Gastroesophageal sphincter (tissue), 4 donors: ENCODE measurements at regions not wholly inside any gene's neighbourhood (a gene's known extent, or its start where the extent isn't known, plus 50 kb on each side); places are given as distances from the start of the nearest gene placed in this dataset.

ENCODE experiments used
- ATAC-seq: fragments of 150-250 bp; one replicate; pipeline ENCODE4 v1.9.1; 2016; ENCODE audit warnings: mild to moderate bottlenecking, moderate library complexity
- H3K27ac ChIP-seq, 4 donors: fragments of 200-600 bp; sonication (generic) in 3 of 4; 1 replicate in 3 of 4; 2 replicates in 1 of 4; pipeline ENCODE4 v1.5.1; 2016 to 2019
- H3K27me3 ChIP-seq: fragments of 200-600 bp; sonication (generic); one replicate; pipeline ENCODE4 v1.5.1; 2019
- H3K36me3 ChIP-seq, 2 donors: fragments of 200-600 bp; sonication (generic); one replicate each; pipeline ENCODE4 v1.5.1; 2019; ENCODE audit warnings: control low read depth in 1 of 2
- H3K4me1 ChIP-seq, 3 donors: fragments of 200-600 bp; sonication (generic); 1 replicate in 2 of 3; 2 replicates in 1 of 3; pipeline ENCODE4 v1.5.1; 2016 to 2019; ENCODE audit warnings: control low read depth in 2 of 3
- H3K4me3 ChIP-seq, 2 donors: fragments of 200-600 bp; sonication (generic); one replicate each; pipeline ENCODE4 v1.5.1; 2019; ENCODE audit warnings: mild to moderate bottlenecking in 1 of 2, moderate library complexity in 1 of 2
- H3K9me3 ChIP-seq, 3 donors: fragments of 200-600 bp; sonication (generic); one replicate each; pipeline ENCODE4 v1.5.1; 2017 to 2019; ENCODE audit warnings: control low read depth in 2 of 3
- CTCF ChIP-seq, 4 experiments: fragments of 200-600 bp in 2 of 4; fragments of 450-650 bp in 2 of 4; sonication (generic) in 1 of 4; IDR thresholded peaks; one replicate each; pipeline ENCODE4 v1.5.1; 2017 to 2019; ENCODE audit warnings: antibody characterized with exemption in 4 of 4, mild to moderate bottlenecking in 2 of 4, moderate library complexity in 2 of 4
- EP300 ChIP-seq: sonication (generic); formaldehyde crosslinking; IDR thresholded peaks from one replicate; pipeline ENCODE4 v1.6.1; 2017; ENCODE audit warnings: antibody characterized with exemption, mild to moderate bottlenecking
- POLR2A ChIP-seq, 2 donors: fragments of 450-650 bp; IDR thresholded peaks; one replicate each; pipeline ENCODE4 v1.6.1; 2017; ENCODE audit warnings: antibody characterized with exemption in 2 of 2, mild to moderate bottlenecking in 2 of 2, moderate library complexity in 1 of 2
- POLR2AphosphoS5 ChIP-seq: sonication (generic); formaldehyde crosslinking; IDR thresholded peaks from one replicate; pipeline ENCODE4 v1.6.1; 2017; ENCODE audit warnings: antibody characterized with exemption
- WGBS, 2 donors: methylation state at CpG; one replicate each; pipeline ENCODE4 v1.1.5; 2018; ENCODE audit warnings: low coverage in 1 of 2; 5-methylcytosine and 5-hydroxymethylcytosine counted together

GRCh38 chr11:100563541-100564280 lies 123.4 kb upstream of the ARHGAP42 start:
- peaks cover 12 to 33% (median 15%) of the 10 kb centered on the region in 3 donors for H3K4me1 ChIP-seq
- H3K36me3 ChIP-seq, result no peaks in the 10 kb centered on the region
- 72 to 77% methylated on average over 5 to 7 of the region's 8 CpGs for WGBS, 2 donors
- H3K4me3 ChIP-seq, result no peak overlapping the region
- TF ChIP-seq EP300 (no peak), CTCF (IDR thresholded peaks at IDR 0.05) (no peak), POLR2A (IDR thresholded peaks at IDR 0.05) (no peak), POLR2AphosphoS5 (no peak)
- H3K27me3 ChIP-seq, result no peaks in the 10 kb centered on the region
- peak overlapping the region in 1 of 4 donors; percentile 29 for H3K27ac ChIP-seq
- H3K9me3 ChIP-seq, result no peaks in the 10 kb centered on the region
- no peak for ATAC-seq

DNA sequence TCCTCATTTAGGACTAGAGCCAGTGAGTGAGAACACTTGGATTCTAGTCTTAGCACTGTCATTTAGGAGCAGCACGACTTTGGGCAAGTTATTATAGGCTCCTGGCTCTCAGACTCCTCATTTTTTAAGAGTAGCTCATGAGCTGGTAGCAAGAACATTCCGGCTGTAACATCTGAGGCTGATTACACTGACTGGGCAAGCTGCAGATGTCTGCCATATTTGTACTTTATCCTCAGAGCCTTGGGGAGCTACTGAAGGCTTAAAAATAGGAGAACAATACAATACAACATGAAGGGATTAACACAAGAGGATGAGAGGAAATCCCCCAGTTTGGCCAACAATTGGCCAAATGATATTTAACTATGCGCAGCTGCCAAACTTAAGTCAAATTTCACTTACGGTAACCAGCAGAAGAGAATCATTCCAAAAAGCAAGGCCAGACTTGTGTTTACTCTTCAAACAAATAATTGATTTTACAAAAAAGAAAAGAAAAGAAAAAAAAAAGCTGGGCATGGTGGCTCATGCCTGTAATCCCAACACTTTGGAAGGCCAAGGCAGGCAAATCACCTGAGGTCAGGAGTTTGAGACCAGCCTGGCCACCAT lies 113.1 kb upstream of the ARHGAP42 start:
- Histone ChIP-seq H3K9me3 (no peaks in the 10 kb centered on the region), H3K4me1 (peaks cover 0 to 24% (median 5%) of the 10 kb centered on the region in 3 donors), H3K27ac (no peak overlapping the region), H3K36me3 (no peaks in the 10 kb centered on the region), H3K27me3 (no peaks in the 10 kb centered on the region), H3K4me3 (no peak overlapping the region)
- WGBS, 2 donors, result 52 to 59% methylated on average over 4 of the region's 4 CpGs
- TF ChIP-seq CTCF (IDR thresholded peaks at IDR 0.05) (no peak), POLR2AphosphoS5 (no peak), POLR2A (IDR thresholded peaks at IDR 0.05) (no peak), EP300 (no peak)
- ATAC-seq, result no peak

GRCh38 chr11:100574894-100575769 lies 112.0 kb upstream of the ARHGAP42 start:
- no peak for ATAC-seq
- H3K4me1 ChIP-seq, result peaks cover 0 to 26% (median 5%) of the 10 kb centered on the region in 3 donors
- 67 to 85% methylated on average over 1 of the region's 1 CpG for WGBS, 2 donors
- no peaks in the 10 kb centered on the region for H3K36me3 ChIP-seq
- no peaks in the 10 kb centered on the region for H3K27me3 ChIP-seq
- H3K27ac ChIP-seq, result no peak overlapping the region
- TF ChIP-seq EP300, result no peak
- TF ChIP-seq CTCF (IDR thresholded peaks at IDR 0.05), result no peak
- no peak for TF ChIP-seq POLR2A (IDR thresholded peaks at IDR 0.05)
- TF ChIP-seq POLR2AphosphoS5, result no peak
- no peak overlapping the region for H3K4me3 ChIP-seq
- no peaks in the 10 kb centered on the region for H3K9me3 ChIP-seq

- 9 to 15% methylated on average over 4 of the region's 4 CpGs for WGBS, 2 donors
- Histone ChIP-seq H3K4me3 (no peak overlapping the region), H3K36me3 (no peaks in the 10 kb centered on the region), H3K4me1 (peaks cover 0 to 26% (median 5%) of the 10 kb centered on the region in 3 donors), H3K27ac (no peak overlapping the region), H3K9me3 (no peaks in the 10 kb centered on the region), H3K27me3 (no peaks in the 10 kb centered on the region)
- no peak for ATAC-seq
- no peak for TF ChIP-seq EP300
- peak; percentile 68 to 81 (median 73) for TF ChIP-seq CTCF (IDR thresholded peaks at IDR 0.05)
- no peak for TF ChIP-seq POLR2AphosphoS5
Observed at GRCh38 chr11:100575860-100576717, 111.0 kb upstream of the ARHGAP42 start.
